HG03025 (cell line): ENCODE measurements at regions not wholly inside any gene's neighbourhood (a gene's known extent, or its start where the extent isn't known, plus 50 kb on each side); places are given as distances from the start of the nearest gene placed in this dataset.

Experiments used
- ATAC-seq: cut with Tn5 transposase; IDR thresholded peaks from one replicate; pipeline ENCODE4 v1.9.1; 2021; ENCODE audit warnings: mild to moderate bottlenecking, moderate library complexity; ENCODE audit not compliant: unreplicated experiment, low FRiP score

DNA sequence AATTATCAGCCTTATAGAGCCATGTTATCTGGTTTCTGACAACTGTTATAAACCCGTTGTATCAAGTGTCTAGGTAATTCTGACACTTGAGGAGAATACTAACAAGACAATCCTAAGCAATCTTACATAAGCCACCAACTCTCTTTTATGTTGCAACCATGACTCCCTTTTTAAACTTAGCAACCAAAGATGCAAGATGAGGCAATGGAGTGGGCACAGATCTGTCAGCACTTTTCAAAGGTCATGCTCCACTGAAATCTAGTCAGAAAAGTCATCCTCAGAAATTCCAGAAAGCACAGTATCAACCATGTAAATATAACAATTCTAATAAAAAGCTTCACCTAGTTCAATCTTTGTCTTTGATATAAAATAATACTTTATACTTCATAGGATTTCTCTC, 77.0 kb upstream of the SEMA3A start:
- ATAC-seq: no peak

GRCh38 chr7:84264396-84264795, 69.8 kb upstream of the SEMA3A start:
- no peak for ATAC-seq

- no peak for ATAC-seq
These were observed 68.5 kb upstream of the SEMA3A start for GRCh38 chr7:84263106-84263505.

- no peak for ATAC-seq
These were observed 66.9 kb upstream of the SEMA3A start for GRCh38 chr7:84261509-84261908.

DNA sequence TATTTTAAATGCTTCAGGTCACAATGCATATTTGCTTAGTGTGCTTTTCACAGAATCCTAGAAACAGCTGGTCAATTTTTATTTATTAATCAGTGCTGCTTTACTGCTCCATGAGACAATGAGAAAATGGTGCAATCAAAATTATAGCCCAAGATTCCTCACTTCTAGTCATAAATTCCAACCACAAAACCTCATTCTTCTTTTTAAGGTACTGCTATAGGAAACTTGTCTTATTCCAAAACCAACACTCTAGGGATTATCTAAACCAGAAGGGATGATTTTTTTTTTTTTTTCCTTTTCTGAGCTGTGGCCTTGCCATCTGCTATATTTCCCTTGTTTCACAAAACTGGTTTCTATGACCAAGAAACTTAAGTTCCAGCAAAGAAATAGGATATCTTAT, 64.0 kb upstream of the SEMA3A start:
- no peak for ATAC-seq

DNA sequence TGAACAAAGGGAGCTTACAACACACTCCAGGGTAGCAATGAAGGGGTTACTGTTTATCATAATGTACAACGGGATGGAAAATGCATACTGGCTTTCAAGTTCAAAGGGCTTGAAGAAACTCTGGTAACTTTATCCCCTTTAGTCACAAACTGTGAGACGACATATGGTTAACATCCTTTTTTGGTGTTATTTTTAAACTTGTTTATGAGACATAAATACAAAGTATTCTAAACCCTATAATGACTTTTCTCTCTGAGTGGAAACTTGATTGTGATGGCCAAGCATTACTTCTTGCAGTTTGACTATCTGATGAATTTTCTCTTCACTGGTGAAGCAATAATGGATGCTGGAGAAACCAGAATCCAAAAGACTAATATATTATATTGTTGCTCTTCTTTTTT, 62.0 kb upstream of the SEMA3A start:
- no peak for ATAC-seq

- ATAC-seq: no peak
These were observed 56.7 kb upstream of the SEMA3A start for GRCh38 chr7:84251277-84251781.

GRCh38 chr7:84250452-84250851, 55.9 kb upstream of the SEMA3A start:
- no peak for ATAC-seq

GRCh38 chr7:84249656-84250055, 55.1 kb upstream of the SEMA3A start:
- no peak for ATAC-seq

- ATAC-seq: peak; percentile 50
These were observed 54.3 kb upstream of the SEMA3A start for GRCh38 chr7:84248843-84249242.

GRCh38 chr7:84248267-84248666, 53.7 kb upstream of the SEMA3A start:
- peak; percentile 83 for ATAC-seq

- ATAC-seq: no peak
These were observed 53.0 kb upstream of the SEMA3A start for GRCh38 chr7:84247591-84247990.

DNA sequence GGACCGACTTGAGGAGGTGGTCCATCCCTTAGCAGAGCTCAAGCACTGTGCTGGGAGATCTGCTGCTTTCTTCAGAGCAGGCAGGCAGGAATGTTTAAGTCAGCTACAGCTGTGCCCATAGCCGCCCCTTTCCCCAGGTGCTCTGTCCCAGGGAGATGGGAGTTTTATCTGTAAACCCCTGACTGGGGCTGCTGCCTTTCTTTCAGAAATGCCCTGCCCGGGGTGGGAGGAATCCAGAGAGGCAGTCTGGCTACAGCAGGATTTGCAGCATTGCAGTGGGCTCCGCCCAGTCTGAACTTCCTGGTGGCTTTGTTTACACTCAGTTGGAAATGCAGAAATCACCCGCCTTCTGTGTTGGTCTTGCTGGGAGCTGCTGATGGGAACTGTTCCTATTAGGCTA, 51.2 kb upstream of the SEMA3A start:
- ATAC-seq: no peak
